ENCODE measurements at regions not wholly inside any gene's neighbourhood (a gene's known extent, or its start where the extent isn't known, plus 50 kb on each side); places are given as distances from the start of the nearest gene placed in this dataset.

- TF ChIP-seq EP300 (IDR thresholded peaks at IDR 0.05) (no peak), CTCF (IDR thresholded peaks at IDR 0.05) (no peak), POLR2A (IDR thresholded peaks at IDR 0.05) (no peak), POLR2AphosphoS5 (IDR thresholded peaks at IDR 0.05) (no peak)
Observed at GRCh38 chr5:54860321-54860720, 125.1 kb downstream of the ESM1 start.
